ENCODE measurements at regions not wholly inside any gene's neighbourhood (a gene's known extent, or its start where the extent isn't known, plus 50 kb on each side); places are given as distances from the start of the nearest gene placed in this dataset.
A peak's percentile ranks its signal among the peaks of the same experiment; 100 is the strongest.

DNA sequence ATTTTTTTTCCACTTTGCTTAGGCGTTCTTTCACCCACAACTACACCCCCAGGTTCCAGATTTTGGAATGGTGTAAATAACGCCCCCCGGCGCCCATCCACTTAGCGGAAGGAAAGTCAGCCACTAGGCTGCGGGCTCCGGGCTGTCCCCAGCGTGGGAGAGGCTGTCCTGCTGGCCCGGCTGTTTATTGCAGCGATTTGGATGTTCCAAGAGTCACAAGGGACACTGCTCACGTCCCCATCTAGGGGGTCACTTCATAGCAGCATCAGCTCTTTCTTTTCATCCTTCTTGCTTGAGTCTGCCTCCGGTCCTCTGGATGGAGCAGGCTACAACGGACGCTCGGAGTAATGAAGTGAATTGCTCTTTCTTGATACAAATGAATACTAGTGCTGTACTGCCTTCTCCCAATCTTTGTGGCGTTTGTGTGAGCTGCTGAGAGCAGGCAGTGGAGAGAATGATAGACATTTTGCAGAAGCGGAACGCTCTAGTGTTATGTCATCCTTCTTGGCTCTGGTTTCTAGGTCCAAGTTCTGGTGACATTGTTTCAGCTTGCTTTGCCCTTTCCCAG, 50.7 kb upstream of the PAIP2B start:
- Histone ChIP-seq H3K4me1 (ENCODE audit: control insufficient read depth in 3 of 3, insufficient read depth in 3 of 3, low read length in 3 of 3) (peaks cover 23 to 33% (median 26%) of the 10 kb centered on the region in 3 donors), H3K36me3 (ENCODE audit: control insufficient read depth in 3 of 3, insufficient read depth in 3 of 3, low read length in 3 of 3) (no peaks in the 10 kb centered on the region), H3K9me3 (ENCODE audit: control insufficient read depth in 3 of 3, low read length in 3 of 3) (no peaks in the 10 kb centered on the region), H3K27me3 (ENCODE audit: control insufficient read depth in 3 of 3, insufficient read depth in 3 of 3, low read length in 3 of 3) (peaks cover 0 to 4% (median 0%) of the 10 kb centered on the region in 3 donors), H3K4me3 (ENCODE audit: low read length in 3 of 3) (peak overlapping the region; percentile 84 to 88 (median 87)), H3K27ac (ENCODE audit: low read depth, low read length) (peak overlapping the region; percentile 95), H3K9ac (ENCODE audit: low read depth in 1 of 3, low read length in 3 of 3) (peak overlapping the region; percentile 83 to 93 (median 90))

DNA sequence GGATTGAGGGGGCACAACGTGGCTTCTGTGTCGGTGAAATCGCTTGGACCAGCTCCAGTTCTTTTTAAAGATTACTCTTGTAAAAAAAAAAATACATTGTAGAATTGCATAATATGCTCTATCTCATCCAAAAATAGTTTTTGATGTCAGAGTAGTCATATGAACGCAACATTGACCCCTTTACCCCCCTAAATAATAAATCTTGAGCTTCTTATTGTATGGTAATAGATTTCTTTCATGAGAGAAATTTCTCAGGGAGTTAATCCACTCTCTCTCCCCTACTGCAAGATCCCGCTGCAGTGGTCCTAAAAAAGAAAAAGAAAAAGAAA, 50.2 kb upstream of the PAIP2B start:
- Histone ChIP-seq H3K4me1 (ENCODE audit: control insufficient read depth in 3 of 3, insufficient read depth in 3 of 3, low read length in 3 of 3) (peaks cover 18 to 31% (median 21%) of the 10 kb centered on the region in 3 donors), H3K4me3 (ENCODE audit: low read length in 3 of 3) (peak overlapping the region; percentile 84 to 88 (median 87)), H3K9me3 (ENCODE audit: control insufficient read depth in 3 of 3, low read length in 3 of 3) (no peaks in the 10 kb centered on the region), H3K27ac (ENCODE audit: low read depth, low read length) (peak overlapping the region; percentile 95), H3K27me3 (ENCODE audit: control insufficient read depth in 3 of 3, insufficient read depth in 3 of 3, low read length in 3 of 3) (peaks cover 0 to 4% (median 0%) of the 10 kb centered on the region in 3 donors), H3K36me3 (ENCODE audit: control insufficient read depth in 3 of 3, insufficient read depth in 3 of 3, low read length in 3 of 3) (no peaks in the 10 kb centered on the region), H3K9ac (ENCODE audit: low read depth in 1 of 3, low read length in 3 of 3) (peak overlapping the region; percentile 83 to 93 (median 90))

DNA sequence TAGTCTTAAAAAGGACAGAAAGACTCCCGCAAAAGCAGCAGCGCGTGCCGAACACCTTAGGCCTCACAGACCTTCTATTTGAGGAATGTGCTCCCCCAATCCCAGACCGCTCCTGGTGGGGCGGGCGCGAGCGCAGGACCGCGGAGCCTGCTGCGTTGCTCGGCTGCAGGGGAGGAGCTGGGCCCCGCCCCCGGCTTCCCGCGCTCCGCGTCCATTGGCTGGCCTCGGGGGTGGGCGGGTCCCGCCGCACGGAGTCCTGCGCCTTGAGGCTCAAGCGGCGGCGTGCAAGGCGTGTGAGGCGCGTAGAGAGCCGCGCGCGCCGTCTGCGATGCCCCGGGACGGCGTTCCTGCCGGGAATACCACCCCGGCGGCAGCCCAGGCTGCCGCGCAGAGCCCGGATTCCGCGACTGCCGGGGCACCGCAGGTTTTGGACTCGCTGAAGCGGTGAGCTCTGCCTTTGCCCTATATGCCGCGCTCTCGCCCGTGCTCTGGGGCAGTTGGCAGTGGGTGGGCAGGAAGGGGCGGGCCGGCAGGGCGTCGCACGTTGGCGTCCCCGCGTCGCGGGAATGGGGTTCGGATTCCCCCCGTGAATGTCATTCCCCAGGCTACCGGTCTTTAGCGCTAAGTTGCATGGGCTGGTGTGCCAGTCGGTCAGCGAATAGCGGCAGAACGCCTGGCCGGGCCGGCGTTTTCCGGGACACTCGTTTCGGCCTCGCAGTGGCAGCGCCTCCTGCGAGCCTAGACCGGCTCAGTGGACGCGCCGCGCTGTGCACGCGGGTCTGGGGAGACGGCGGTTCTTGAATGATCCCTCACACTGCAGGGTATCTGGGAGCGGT, 49.6 kb upstream of the PAIP2B start:
- H3K9me3 ChIP-seq (ENCODE audit: control insufficient read depth in 3 of 3, low read length in 3 of 3), result no peaks in the 10 kb centered on the region
- peak overlapping the region; percentile 95 for H3K27ac ChIP-seq (ENCODE audit: low read depth, low read length)
- H3K9ac ChIP-seq (ENCODE audit: low read depth in 1 of 3, low read length in 3 of 3), result peak overlapping the region; percentile 83 to 93 (median 90)
- H3K36me3 ChIP-seq (ENCODE audit: control insufficient read depth in 3 of 3, insufficient read depth in 3 of 3, low read length in 3 of 3), result no peaks in the 10 kb centered on the region
- peaks cover 15 to 30% (median 18%) of the 10 kb centered on the region in 3 donors for H3K4me1 ChIP-seq (ENCODE audit: control insufficient read depth in 3 of 3, insufficient read depth in 3 of 3, low read length in 3 of 3)
- peak overlapping the region; percentile 84 to 88 (median 87) for H3K4me3 ChIP-seq (ENCODE audit: low read length in 3 of 3)
- peaks cover 0 to 4% (median 0%) of the 10 kb centered on the region in 3 donors for H3K27me3 ChIP-seq (ENCODE audit: control insufficient read depth in 3 of 3, insufficient read depth in 3 of 3, low read length in 3 of 3)
